Right atrium auricular region (tissue), 2 donors: ENCODE measurements at regions not wholly inside any gene's neighbourhood (a gene's known extent, or its start where the extent isn't known, plus 50 kb on each side); places are given as distances from the start of the nearest gene placed in this dataset.

Source experiments
- DNase-seq: peaks from one replicate; pipeline ENCODE4 v3.0.0-alpha.2; 2019; ENCODE audit warnings: low spot score
- H3K27ac ChIP-seq, 2 donors: fragments of 200-600 bp; sonication (generic); 1 replicate in 1 of 2; 2 replicates in 1 of 2; pipeline ENCODE4 v1.5.1; 2016 to 2019
- H3K27me3 ChIP-seq, 2 donors: fragments of 200-600 bp; sonication (generic); one replicate each; pipeline versions ENCODE4 v1.5.1 to v1.6.0; 2017 to 2019
- H3K36me3 ChIP-seq: fragments of 200-600 bp; sonication (generic); one replicate; pipeline ENCODE4 v1.5.1; 2016
- H3K4me1 ChIP-seq, 2 donors: fragments of 200-600 bp; sonication (generic); one replicate each; pipeline versions ENCODE4 v1.5.1 to v1.6.0; 2017 to 2019
- H3K4me3 ChIP-seq, 2 donors: fragments of 200-600 bp; sonication (generic); 1 replicate in 1 of 2; 2 replicates in 1 of 2; pipeline ENCODE4 v1.5.1; 2017 to 2019; ENCODE audit warnings: mild to moderate bottlenecking in 1 of 2, moderate library complexity in 1 of 2
- H3K9me3 ChIP-seq, 2 donors: fragments of 200-600 bp; sonication (generic); one replicate each; pipeline ENCODE4 v1.5.1; 2019
- TF ChIP-seq, protein P1 (sequence below), 2 donors: fragments of 200-600 bp; sonication (generic); IDR thresholded peaks; one replicate each; pipeline ENCODE4 v1.5.1; 2019; ENCODE audit warnings: antibody characterized with exemption in 2 of 2

DNA sequence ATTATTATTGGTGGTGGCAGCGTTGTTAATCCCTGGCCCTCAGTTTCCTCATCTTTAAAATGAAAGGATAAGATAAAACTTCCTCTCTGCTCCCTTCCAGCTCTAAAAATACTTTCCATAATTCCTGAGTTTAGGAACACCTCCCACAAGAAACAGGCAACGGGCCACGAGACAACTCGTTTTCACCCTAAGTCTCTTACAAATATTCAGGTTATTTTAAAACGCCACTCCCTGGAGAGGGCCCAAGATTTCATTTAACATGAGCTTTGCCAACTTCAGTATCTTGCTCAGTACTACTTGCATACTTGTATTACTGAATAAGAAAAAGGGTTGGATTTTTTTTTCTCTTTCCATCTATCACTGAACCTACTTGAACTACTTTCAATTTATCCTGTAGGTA is 611.1 kb upstream of the FANCL start:
- no peaks in the 10 kb centered on the region for H3K9me3 ChIP-seq
- no peaks in the 10 kb centered on the region for H3K27me3 ChIP-seq
- H3K4me1 ChIP-seq: no peaks in the 10 kb centered on the region
- TF ChIP-seq, protein P1, sequence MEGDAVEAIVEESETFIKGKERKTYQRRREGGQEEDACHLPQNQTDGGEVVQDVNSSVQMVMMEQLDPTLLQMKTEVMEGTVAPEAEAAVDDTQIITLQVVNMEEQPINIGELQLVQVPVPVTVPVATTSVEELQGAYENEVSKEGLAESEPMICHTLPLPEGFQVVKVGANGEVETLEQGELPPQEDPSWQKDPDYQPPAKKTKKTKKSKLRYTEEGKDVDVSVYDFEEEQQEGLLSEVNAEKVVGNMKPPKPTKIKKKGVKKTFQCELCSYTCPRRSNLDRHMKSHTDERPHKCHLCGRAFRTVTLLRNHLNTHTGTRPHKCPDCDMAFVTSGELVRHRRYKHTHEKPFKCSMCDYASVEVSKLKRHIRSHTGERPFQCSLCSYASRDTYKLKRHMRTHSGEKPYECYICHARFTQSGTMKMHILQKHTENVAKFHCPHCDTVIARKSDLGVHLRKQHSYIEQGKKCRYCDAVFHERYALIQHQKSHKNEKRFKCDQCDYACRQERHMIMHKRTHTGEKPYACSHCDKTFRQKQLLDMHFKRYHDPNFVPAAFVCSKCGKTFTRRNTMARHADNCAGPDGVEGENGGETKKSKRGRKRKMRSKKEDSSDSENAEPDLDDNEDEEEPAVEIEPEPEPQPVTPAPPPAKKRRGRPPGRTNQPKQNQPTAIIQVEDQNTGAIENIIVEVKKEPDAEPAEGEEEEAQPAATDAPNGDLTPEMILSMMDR (IDR thresholded peaks at IDR 0.05): no peak
- no peak for DNase-seq
- H3K4me3 ChIP-seq: no peak overlapping the region
- no peaks in the 10 kb centered on the region for H3K36me3 ChIP-seq
- no peak overlapping the region for H3K27ac ChIP-seq

- no peaks in the 10 kb centered on the region for H3K4me1 ChIP-seq
- H3K4me3 ChIP-seq: no peak overlapping the region
- no peak overlapping the region for H3K27ac ChIP-seq
- no peaks in the 10 kb centered on the region for H3K9me3 ChIP-seq
- no peaks in the 10 kb centered on the region for H3K27me3 ChIP-seq
- TF ChIP-seq, protein P1 (IDR thresholded peaks at IDR 0.05): no peak
- DNase-seq: no peak
- H3K36me3 ChIP-seq: no peaks in the 10 kb centered on the region
Observed at GRCh38 chr2:58851598-58851997, 610.5 kb upstream of the FANCL start.

DNA sequence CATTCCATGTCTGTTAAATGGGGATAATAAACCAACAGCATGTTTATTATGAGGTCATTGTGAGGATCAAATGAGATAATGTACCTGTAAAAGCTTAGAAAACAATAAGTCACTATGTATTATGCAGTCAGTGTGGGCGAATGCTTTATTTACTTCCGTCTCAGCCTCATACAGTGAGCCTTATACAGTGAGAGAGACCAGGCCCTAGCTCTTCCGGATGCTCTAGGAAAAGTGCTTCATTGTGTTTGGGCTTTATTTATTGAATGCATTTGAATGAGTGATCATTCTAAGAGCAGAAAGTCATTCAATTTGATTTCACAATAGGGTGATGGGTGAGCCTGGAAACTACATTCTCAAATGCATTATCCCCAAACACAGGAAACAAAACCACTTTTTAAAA is 603.9 kb upstream of the FANCL start:
- DNase-seq: no peak

DNA sequence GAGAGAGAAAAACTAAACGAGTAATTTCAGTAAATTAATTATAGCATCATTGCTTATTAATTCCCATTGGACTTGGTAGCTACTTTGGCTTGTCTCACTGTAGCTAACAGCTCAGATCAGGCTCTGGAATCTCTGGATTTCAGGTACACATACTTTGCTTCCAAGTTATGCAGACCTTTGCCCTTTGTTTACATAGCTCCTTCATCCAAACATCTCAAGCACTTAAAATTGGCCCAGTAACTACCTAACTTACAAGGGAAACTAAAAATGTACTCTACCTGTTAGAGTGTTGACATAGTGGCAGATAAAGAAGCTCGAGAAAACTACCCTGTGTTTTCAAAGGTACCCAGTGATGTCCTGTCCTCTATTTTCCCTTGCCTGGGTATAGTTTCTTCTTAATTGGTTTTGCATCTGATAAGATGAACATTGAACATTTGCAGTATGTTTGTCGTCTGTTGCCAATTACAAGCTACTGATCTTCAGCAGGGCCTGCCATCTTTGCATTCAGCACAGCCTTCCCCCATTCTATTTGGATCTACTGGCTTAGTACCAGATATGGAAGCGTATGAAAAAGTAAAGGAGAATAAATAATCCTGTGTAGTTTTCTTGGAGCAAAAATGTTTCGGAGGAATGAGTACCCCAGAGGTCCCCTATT is 601.5 kb upstream of the FANCL start:
- TF ChIP-seq, protein P1 (IDR thresholded peaks at IDR 0.05): no peak
- Histone ChIP-seq H3K4me3 (no peak overlapping the region), H3K4me1 (no peaks in the 10 kb centered on the region)

More for the DNA sequence above, 603.9 kb upstream of the FANCL start:
- Histone ChIP-seq H3K9me3 (no peaks in the 10 kb centered on the region), H3K27me3 (no peaks in the 10 kb centered on the region), H3K4me1 (no peaks in the 10 kb centered on the region), H3K4me3 (no peak overlapping the region), H3K27ac (no peak overlapping the region), H3K36me3 (no peaks in the 10 kb centered on the region)
- TF ChIP-seq, protein P1 (IDR thresholded peaks at IDR 0.05): no peak

GRCh38 chr2:58834404-58834803 is 593.3 kb upstream of the FANCL start:
- Histone ChIP-seq H3K36me3 (no peaks in the 10 kb centered on the region), H3K4me1 (no peaks in the 10 kb centered on the region), H3K27ac (no peak overlapping the region), H3K27me3 (no peaks in the 10 kb centered on the region), H3K9me3 (peaks cover 0 to 14% of the 10 kb centered on the region in 2 donors), H3K4me3 (no peak overlapping the region)
- TF ChIP-seq, protein P1 (IDR thresholded peaks at IDR 0.05): no peak
- no peak for DNase-seq

More for the DNA sequence above, 601.5 kb upstream of the FANCL start:
- H3K27ac ChIP-seq: no peak overlapping the region
- no peaks in the 10 kb centered on the region for H3K27me3 ChIP-seq
- no peaks in the 10 kb centered on the region for H3K36me3 ChIP-seq
- H3K9me3 ChIP-seq: no peaks in the 10 kb centered on the region
- no peak for DNase-seq

- Histone ChIP-seq H3K4me3 (no peak overlapping the region), H3K27ac (no peak overlapping the region), H3K27me3 (no peaks in the 10 kb centered on the region), H3K4me1 (no peaks in the 10 kb centered on the region), H3K9me3 (peaks cover 3 to 55% of the 10 kb centered on the region in 2 donors), H3K36me3 (no peaks in the 10 kb centered on the region)
- no peak for DNase-seq
- TF ChIP-seq, protein P1 (IDR thresholded peaks at IDR 0.05): no peak
Observed at GRCh38 chr2:58826795-58827194, 585.7 kb upstream of the FANCL start.
